Mucosa of rectum (tissue), 2 donors: ENCODE measurements at regions not wholly inside any gene's neighbourhood (a gene's known extent, or its start where the extent isn't known, plus 50 kb on each side); places are given as distances from the start of the nearest gene placed in this dataset.

ENCODE experiments used
- H3K27ac ChIP-seq, 2 donors: one replicate each; pipeline ENCODE4 v1.7.0; 2013; ENCODE audit warnings: inconsistent platforms in 2 of 2, low read depth in 2 of 2, low read length in 2 of 2
- H3K27me3 ChIP-seq, 2 donors: one replicate each; pipeline ENCODE4 v1.7.0; 2013; ENCODE audit warnings: low read length in 2 of 2; ENCODE audit not compliant: control insufficient read depth in 2 of 2, insufficient read depth in 2 of 2
- H3K36me3 ChIP-seq, 2 donors: one replicate each; pipeline ENCODE4 v1.7.0; 2013; ENCODE audit warnings: low read length in 2 of 2; ENCODE audit not compliant: control insufficient read depth in 2 of 2, insufficient read depth in 2 of 2
- H3K4me1 ChIP-seq, 2 donors: one replicate each; pipeline ENCODE4 v1.7.0; 2013; ENCODE audit warnings: low read length in 2 of 2, mild to moderate bottlenecking in 1 of 2; ENCODE audit not compliant: control insufficient read depth in 2 of 2, insufficient read depth in 2 of 2
- H3K4me3 ChIP-seq, 2 donors: one replicate each; pipeline ENCODE4 v1.7.0; 2013; ENCODE audit warnings: low read length in 2 of 2
- H3K9ac ChIP-seq, 2 donors: one replicate each; pipeline ENCODE4 v1.7.0; 2013; ENCODE audit warnings: low read length in 2 of 2, low read depth in 1 of 2, mild to moderate bottlenecking in 1 of 2
- H3K9me3 ChIP-seq, 2 donors: one replicate each; pipeline ENCODE4 v1.7.0; 2013; ENCODE audit warnings: low read length in 2 of 2; ENCODE audit not compliant: control insufficient read depth in 2 of 2
- donor health status: healthy.
- donor health status: Normal muscosa, but diverticular disease.

- H3K27ac ChIP-seq = no peak overlapping the region
- H3K27me3 ChIP-seq = no peaks in the 10 kb centered on the region
- H3K36me3 ChIP-seq = no peaks in the 10 kb centered on the region
- no peaks in the 10 kb centered on the region for H3K4me1 ChIP-seq
- H3K4me3 ChIP-seq = no peak overlapping the region
- no peak overlapping the region for H3K9ac ChIP-seq
- no peaks in the 10 kb centered on the region for H3K9me3 ChIP-seq
These were observed 103.3 kb upstream of the OSR1 start for GRCh38 chr2:19461504-19462255.

GRCh38 chr2:19460761-19461160 lies 102.3 kb upstream of the OSR1 start:
- Histone ChIP-seq H3K4me3 (no peak overlapping the region), H3K27me3 (no peaks in the 10 kb centered on the region), H3K9me3 (no peaks in the 10 kb centered on the region), H3K36me3 (no peaks in the 10 kb centered on the region), H3K4me1 (no peaks in the 10 kb centered on the region), H3K9ac (no peak overlapping the region), H3K27ac (no peak overlapping the region)

GRCh38 chr2:19458427-19459003 lies 100.1 kb upstream of the OSR1 start:
- Histone ChIP-seq H3K4me1 (no peaks in the 10 kb centered on the region), H3K36me3 (no peaks in the 10 kb centered on the region), H3K27me3 (no peaks in the 10 kb centered on the region), H3K27ac (no peak overlapping the region), H3K9me3 (no peaks in the 10 kb centered on the region), H3K9ac (no peak overlapping the region), H3K4me3 (no peak overlapping the region)

GRCh38 chr2:19457809-19458208 lies 99.4 kb upstream of the OSR1 start:
- no peak overlapping the region for H3K27ac ChIP-seq
- no peaks in the 10 kb centered on the region for H3K36me3 ChIP-seq
- no peaks in the 10 kb centered on the region for H3K27me3 ChIP-seq
- H3K9ac ChIP-seq = no peak overlapping the region
- no peaks in the 10 kb centered on the region for H3K9me3 ChIP-seq
- H3K4me3 ChIP-seq = no peak overlapping the region
- no peaks in the 10 kb centered on the region for H3K4me1 ChIP-seq

GRCh38 chr2:19456705-19457309 lies 98.4 kb upstream of the OSR1 start:
- no peak overlapping the region for H3K4me3 ChIP-seq
- no peaks in the 10 kb centered on the region for H3K36me3 ChIP-seq
- no peaks in the 10 kb centered on the region for H3K9me3 ChIP-seq
- H3K4me1 ChIP-seq = no peaks in the 10 kb centered on the region
- no peak overlapping the region for H3K9ac ChIP-seq
- H3K27ac ChIP-seq = no peak overlapping the region
- H3K27me3 ChIP-seq = no peaks in the 10 kb centered on the region

GRCh38 chr2:19454125-19454524 lies 95.7 kb upstream of the OSR1 start:
- no peak overlapping the region for H3K4me3 ChIP-seq
- H3K4me1 ChIP-seq = no peaks in the 10 kb centered on the region
- H3K9ac ChIP-seq = no peak overlapping the region
- no peaks in the 10 kb centered on the region for H3K36me3 ChIP-seq
- no peak overlapping the region for H3K27ac ChIP-seq
- H3K9me3 ChIP-seq = no peaks in the 10 kb centered on the region
- no peaks in the 10 kb centered on the region for H3K27me3 ChIP-seq

GRCh38 chr2:19442731-19443130 lies 84.3 kb upstream of the OSR1 start:
- H3K9ac ChIP-seq = no peak overlapping the region
- H3K27ac ChIP-seq = no peak overlapping the region
- no peaks in the 10 kb centered on the region for H3K27me3 ChIP-seq
- H3K4me1 ChIP-seq = no peaks in the 10 kb centered on the region
- H3K36me3 ChIP-seq = no peaks in the 10 kb centered on the region
- H3K9me3 ChIP-seq = no peaks in the 10 kb centered on the region
- no peak overlapping the region for H3K4me3 ChIP-seq

- Histone ChIP-seq H3K9ac (no peak overlapping the region), H3K36me3 (no peaks in the 10 kb centered on the region), H3K27ac (no peak overlapping the region), H3K27me3 (no peaks in the 10 kb centered on the region), H3K9me3 (no peaks in the 10 kb centered on the region), H3K4me3 (no peak overlapping the region), H3K4me1 (no peaks in the 10 kb centered on the region)
These were observed 80.7 kb upstream of the OSR1 start for GRCh38 chr2:19439081-19439480.

GRCh38 chr2:19435815-19436214 lies 77.4 kb upstream of the OSR1 start:
- Histone ChIP-seq H3K4me1 (no peaks in the 10 kb centered on the region), H3K27me3 (no peaks in the 10 kb centered on the region), H3K9me3 (no peaks in the 10 kb centered on the region), H3K4me3 (no peak overlapping the region), H3K9ac (no peak overlapping the region), H3K27ac (no peak overlapping the region), H3K36me3 (no peaks in the 10 kb centered on the region)

GRCh38 chr2:19434413-19434812 lies 76.0 kb upstream of the OSR1 start:
- Histone ChIP-seq H3K4me1 (no peaks in the 10 kb centered on the region), H3K9me3 (no peaks in the 10 kb centered on the region), H3K27ac (no peak overlapping the region), H3K27me3 (no peaks in the 10 kb centered on the region), H3K9ac (no peak overlapping the region), H3K36me3 (no peaks in the 10 kb centered on the region), H3K4me3 (no peak overlapping the region)
